ENCODE measurements at regions not wholly inside any gene's neighbourhood (a gene's known extent, or its start where the extent isn't known, plus 50 kb on each side); places are given as distances from the start of the nearest gene placed in this dataset.
A peak's percentile ranks its signal among the peaks of the same experiment; 100 is the strongest.

DNA sequence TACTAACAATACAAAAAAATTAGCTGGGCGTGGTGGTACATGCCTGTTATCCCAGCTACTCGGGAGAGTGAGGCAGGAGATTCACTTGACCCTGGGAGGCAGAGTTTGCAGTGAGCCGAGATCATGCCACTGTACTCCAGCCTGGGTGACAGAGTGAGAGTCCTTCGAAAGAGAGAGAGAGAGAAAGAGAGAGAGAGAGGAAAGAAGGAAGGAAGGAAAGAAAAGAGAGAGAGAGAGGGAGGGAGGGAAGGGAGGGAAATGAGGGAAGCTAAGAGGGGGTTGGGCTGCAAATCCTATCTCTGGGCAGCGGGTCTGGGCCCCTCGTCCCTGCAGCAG is 59.9 kb upstream of the TFRC start (continued):
- TF ChIP-seq, protein P1, sequence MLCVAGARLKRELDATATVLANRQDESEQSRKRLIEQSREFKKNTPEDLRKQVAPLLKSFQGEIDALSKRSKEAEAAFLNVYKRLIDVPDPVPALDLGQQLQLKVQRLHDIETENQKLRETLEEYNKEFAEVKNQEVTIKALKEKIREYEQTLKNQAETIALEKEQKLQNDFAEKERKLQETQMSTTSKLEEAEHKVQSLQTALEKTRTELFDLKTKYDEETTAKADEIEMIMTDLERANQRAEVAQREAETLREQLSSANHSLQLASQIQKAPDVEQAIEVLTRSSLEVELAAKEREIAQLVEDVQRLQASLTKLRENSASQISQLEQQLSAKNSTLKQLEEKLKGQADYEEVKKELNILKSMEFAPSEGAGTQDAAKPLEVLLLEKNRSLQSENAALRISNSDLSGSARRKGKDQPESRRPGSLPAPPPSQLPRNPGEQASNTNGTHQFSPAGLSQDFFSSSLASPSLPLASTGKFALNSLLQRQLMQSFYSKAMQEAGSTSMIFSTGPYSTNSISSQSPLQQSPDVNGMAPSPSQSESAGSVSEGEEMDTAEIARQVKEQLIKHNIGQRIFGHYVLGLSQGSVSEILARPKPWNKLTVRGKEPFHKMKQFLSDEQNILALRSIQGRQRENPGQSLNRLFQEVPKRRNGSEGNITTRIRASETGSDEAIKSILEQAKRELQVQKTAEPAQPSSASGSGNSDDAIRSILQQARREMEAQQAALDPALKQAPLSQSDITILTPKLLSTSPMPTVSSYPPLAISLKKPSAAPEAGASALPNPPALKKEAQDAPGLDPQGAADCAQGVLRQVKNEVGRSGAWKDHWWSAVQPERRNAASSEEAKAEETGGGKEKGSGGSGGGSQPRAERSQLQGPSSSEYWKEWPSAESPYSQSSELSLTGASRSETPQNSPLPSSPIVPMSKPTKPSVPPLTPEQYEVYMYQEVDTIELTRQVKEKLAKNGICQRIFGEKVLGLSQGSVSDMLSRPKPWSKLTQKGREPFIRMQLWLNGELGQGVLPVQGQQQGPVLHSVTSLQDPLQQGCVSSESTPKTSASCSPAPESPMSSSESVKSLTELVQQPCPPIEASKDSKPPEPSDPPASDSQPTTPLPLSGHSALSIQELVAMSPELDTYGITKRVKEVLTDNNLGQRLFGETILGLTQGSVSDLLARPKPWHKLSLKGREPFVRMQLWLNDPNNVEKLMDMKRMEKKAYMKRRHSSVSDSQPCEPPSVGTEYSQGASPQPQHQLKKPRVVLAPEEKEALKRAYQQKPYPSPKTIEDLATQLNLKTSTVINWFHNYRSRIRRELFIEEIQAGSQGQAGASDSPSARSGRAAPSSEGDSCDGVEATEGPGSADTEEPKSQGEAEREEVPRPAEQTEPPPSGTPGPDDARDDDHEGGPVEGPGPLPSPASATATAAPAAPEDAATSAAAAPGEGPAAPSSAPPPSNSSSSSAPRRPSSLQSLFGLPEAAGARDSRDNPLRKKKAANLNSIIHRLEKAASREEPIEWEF (CRISPR knock-in tag; IDR thresholded peaks at IDR 0.05), result 0 out of 2 replicates have a peak, but pooled peaks have one; percentile 7
- TF ChIP-seq MAFF (IDR thresholded peaks at IDR 0.05; ENCODE audit: low read length) (no peak), MTF1 (CRISPR knock-in tag; IDR thresholded peaks at IDR 0.05; ENCODE audit: borderline replicate concordance) (no peak), RFX1 (IDR thresholded peaks at IDR 0.05) (no peak)
- TF ChIP-seq, protein P2, sequence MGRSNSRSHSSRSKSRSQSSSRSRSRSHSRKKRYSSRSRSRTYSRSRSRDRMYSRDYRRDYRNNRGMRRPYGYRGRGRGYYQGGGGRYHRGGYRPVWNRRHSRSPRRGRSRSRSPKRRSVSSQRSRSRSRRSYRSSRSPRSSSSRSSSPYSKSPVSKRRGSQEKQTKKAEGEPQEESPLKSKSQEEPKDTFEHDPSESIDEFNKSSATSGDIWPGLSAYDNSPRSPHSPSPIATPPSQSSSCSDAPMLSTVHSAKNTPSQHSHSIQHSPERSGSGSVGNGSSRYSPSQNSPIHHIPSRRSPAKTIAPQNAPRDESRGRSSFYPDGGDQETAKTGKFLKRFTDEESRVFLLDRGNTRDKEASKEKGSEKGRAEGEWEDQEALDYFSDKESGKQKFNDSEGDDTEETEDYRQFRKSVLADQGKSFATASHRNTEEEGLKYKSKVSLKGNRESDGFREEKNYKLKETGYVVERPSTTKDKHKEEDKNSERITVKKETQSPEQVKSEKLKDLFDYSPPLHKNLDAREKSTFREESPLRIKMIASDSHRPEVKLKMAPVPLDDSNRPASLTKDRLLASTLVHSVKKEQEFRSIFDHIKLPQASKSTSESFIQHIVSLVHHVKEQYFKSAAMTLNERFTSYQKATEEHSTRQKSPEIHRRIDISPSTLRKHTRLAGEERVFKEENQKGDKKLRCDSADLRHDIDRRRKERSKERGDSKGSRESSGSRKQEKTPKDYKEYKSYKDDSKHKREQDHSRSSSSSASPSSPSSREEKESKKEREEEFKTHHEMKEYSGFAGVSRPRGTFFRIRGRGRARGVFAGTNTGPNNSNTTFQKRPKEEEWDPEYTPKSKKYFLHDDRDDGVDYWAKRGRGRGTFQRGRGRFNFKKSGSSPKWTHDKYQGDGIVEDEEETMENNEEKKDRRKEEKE (IDR thresholded peaks at IDR 0.05; ENCODE audit: borderline replicate concordance in 1 of 2, control insufficient read depth in 1 of 2, low read depth in 2 of 2, low read length in 1 of 2), result no peak

Measured in K562 (cell line).